AG09319 (cell line): ENCODE measurements at regions not wholly inside any gene's neighbourhood (a gene's known extent, or its start where the extent isn't known, plus 50 kb on each side); places are given as distances from the start of the nearest gene placed in this dataset.

ENCODE experiments used
- DNase-seq: peaks from one replicate; pipeline ENCODE4 v3.0.0-alpha.2; 2010; ENCODE audit warnings: low read depth; ENCODE audit errors: extremely low read depth
- CTCF ChIP-seq: IDR thresholded peaks from 2 replicates; pipeline ENCODE4 v1.5.1; 2011; ENCODE audit warnings: low read depth, mild to moderate bottlenecking, inconsistent platforms, low read length, moderate library complexity

DNA sequence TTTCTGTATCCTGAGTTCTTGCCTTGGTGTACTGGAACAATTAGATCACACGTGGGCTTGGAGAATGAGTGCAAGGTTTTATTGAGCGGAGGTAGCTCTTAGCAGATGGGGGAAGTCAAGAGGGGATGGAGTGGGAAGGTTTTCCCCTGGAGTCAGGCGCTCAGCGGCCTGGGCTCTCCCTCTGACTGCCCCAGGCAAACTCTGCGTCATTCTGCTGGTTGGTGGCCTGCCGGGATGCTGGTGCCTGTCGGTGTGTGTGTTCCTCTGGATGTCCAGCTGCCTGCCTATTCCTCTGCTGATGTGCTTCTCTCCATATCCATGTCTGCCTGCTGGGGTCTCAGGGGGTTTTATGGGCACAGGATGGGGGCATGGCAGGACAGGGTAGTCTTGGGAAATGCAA lies 111.0 kb downstream of the TRIB2 start:
- no peak for DNase-seq
- no peak for TF ChIP-seq CTCF

DNA sequence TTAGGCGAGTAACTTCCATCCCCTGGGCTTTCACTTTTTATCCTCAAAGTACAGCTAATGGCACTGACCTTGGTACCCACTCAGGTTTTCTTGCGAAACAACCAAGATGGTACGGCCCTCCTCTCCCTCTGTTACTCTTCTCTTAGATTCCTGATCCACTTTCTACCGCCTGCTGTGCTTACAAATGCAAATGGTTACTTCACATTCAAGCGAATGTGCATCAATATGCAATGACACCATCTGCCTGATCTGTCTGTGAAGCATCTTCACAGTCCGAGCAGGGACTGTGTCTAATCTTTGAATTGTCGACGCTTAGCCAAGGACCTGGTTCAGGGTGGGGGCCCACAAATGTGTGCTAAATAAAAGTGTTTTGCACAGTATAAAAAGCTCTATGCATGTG lies 112.2 kb downstream of the TRIB2 start:
- TF ChIP-seq CTCF: no peak
- DNase-seq: no peak

DNA sequence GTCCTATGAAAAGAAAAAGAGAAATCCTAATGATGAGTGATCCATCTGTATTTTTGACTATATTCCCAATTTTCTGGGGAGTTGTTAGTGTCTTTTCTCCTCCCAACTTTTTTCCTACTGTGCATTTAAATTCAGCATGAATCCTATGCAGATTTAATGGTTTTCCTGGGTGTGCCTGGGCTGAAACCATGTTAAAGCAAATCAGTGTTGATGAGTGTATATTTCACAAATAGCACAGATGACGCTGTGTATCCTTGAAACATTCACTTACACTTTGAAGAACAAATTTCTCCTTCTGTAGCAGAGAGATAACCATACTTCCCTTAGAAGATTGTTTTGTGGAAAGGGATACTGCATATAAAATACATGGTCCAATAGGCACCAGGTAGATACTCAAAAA lies 114.3 kb downstream of the TRIB2 start:
- DNase-seq: no peak
- no peak for TF ChIP-seq CTCF

GRCh38 chr2:12834239-12834638 lies 117.5 kb downstream of the TRIB2 start:
- no peak for DNase-seq
- no peak for TF ChIP-seq CTCF

DNA sequence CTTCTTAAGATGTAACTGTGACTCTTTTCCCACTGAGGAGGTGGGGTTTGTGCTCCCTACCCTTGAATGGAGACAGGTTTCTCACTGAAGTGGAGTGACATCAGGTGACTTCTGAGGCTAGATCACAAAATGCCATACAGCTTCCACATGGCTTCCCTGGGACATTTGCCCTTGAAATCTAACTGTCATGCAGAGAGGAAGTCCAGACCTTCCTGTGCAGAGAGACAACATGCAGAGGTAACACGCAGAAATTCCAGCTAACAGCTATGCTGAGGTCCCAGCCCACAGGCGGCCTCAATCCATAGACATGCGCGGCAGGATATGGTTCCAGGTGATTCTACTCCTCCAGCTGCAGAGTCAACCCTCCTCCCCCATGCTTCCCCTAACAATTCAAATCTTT lies 119.0 kb downstream of the TRIB2 start:
- TF ChIP-seq CTCF: no peak
- DNase-seq: no peak

DNA sequence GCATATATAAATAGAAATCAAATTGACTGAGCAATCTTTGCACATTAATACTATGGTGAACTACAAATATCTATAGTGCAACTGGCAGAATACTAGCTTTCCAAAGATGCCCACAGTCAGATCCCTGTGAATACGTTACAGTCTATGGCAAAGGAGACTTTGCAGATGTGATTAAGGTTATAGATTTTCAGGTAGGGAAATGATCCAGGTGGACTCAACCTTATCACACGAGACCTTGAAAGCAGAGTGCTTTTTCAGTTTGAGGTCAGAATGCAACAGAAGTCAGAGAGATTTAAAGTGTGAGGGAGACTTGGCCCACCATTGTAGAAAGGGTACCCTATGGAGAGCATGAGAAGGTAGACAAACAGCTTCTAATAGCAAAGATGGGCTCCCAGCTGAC lies 122.6 kb downstream of the TRIB2 start:
- no peak for DNase-seq
- TF ChIP-seq CTCF: no peak

DNA sequence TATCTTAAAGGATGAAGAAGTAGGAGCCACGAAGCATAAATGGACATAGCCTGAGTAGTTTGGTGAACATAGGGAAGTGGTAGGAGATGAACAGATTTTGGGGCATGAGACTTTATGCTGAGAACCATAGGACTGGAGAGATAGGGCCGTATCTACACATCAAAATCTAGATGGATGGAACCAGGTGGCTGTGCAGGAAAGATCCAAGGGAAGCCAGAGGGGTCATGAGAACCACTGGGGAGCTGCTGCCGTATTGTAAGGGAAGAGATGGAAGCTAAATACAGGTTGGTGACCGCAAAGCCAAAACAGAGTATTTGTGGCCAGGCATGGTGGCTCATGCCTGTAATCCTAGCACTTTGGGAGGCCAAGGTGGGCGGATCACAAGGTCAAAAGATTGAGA lies 124.3 kb downstream of the TRIB2 start:
- no peak for TF ChIP-seq CTCF
- no peak for DNase-seq

DNA sequence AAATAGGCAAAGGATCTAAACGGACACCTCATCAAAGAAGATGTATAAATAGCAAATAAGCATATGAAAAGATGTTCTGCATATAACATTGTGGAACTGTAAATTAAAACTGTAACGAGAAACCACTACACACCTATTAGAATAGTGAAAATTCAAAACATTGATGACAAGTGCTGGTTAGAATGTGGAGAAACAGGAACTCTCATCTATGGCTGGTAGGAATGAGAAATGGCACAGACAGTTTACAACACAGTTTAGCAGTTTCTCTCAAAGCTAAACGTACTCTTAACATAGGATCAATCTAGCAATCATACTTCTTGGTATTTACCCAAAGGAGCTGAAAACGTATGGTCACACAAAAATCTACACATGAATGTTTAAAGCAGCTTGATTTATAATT lies 126.2 kb downstream of the TRIB2 start:
- no peak for DNase-seq

More for the DNA sequence above, 126.2 kb downstream of the TRIB2 start:
- no peak for TF ChIP-seq CTCF
